A673 (cell line): ENCODE measurements at regions not wholly inside any gene's neighbourhood (a gene's known extent, or its start where the extent isn't known, plus 50 kb on each side); places are given as distances from the start of the nearest gene placed in this dataset.

ENCODE experiments used
- BruUV-seq: library from RNA; stranded (reverse); fragments of 400-500 nt; replicated peaks from 2 replicates; lab custom pipeline; 2021; lab: Mats Ljungman, UMichigan
- CTCF ChIA-PET: fragments of 300-600 bp; sonication (Branson Sonifier 250); formaldehyde crosslinking; loops from one replicate; lab custom pipeline; 2022; ENCODE audit warnings: antibody characterized with exemption; lab: Charles Lee
- POLR2A ChIA-PET: fragments of 300-600 bp; sonication (Branson Sonifier 250); formaldehyde crosslinking; loops from one replicate; lab custom pipeline; 2022; ENCODE audit warnings: antibody characterized with exemption; ENCODE audit not compliant: low non-redundant PET; lab: Charles Lee
- DNase-seq: peaks from one replicate; pipeline ENCODE4 v3.0.0-alpha.2; 2015; ENCODE audit warnings: low spot score
- H3K27ac ChIP-seq: fragments of 200-600 bp; sonication (generic); 2 replicates; pipeline ENCODE4 v1.5.1; 2016; ENCODE audit warnings: mixed run types, low read depth, mild to moderate bottlenecking, mixed read lengths, antibody characterized with exemption, low read length; ENCODE audit not compliant: poor library complexity, severe bottlenecking
- H3K27me3 ChIP-seq: fragments of 200-600 bp; sonication (generic); replicated peaks from 2 replicates; pipeline ENCODE4 v1.6.1; 2017; ENCODE audit warnings: mixed run types, low read depth, mild to moderate bottlenecking, mixed read lengths, antibody characterized with exemption, low read length; ENCODE audit not compliant: insufficient read depth, poor library complexity
- H3K36me3 ChIP-seq: fragments of 200-600 bp; sonication (generic); 2 replicates; pipeline ENCODE4 v1.6.1; 2016; ENCODE audit warnings: mixed run types, mild to moderate bottlenecking, mixed read lengths, antibody characterized with exemption, low read length; ENCODE audit not compliant: insufficient read depth, poor library complexity, severe bottlenecking
- H3K4me1 ChIP-seq: fragments of 200-600 bp; sonication (generic); 2 replicates; pipeline ENCODE4 v1.6.1; 2017; ENCODE audit warnings: mixed run types, mild to moderate bottlenecking, mixed read lengths, antibody characterized with exemption, low read length; ENCODE audit not compliant: insufficient read depth, poor library complexity, severe bottlenecking
- H3K4me3 ChIP-seq: fragments of 200-600 bp; sonication (generic); 2 replicates; pipeline ENCODE4 v1.5.1; 2016; ENCODE audit warnings: low read depth, mixed run types, mild to moderate bottlenecking, mixed read lengths, low read length; ENCODE audit not compliant: poor library complexity, severe bottlenecking
- H3K9me3 ChIP-seq: fragments of 200-600 bp; sonication (generic); 2 replicates; pipeline ENCODE4 v1.6.1; 2016; ENCODE audit warnings: mixed run types, low read depth, mild to moderate bottlenecking, mixed read lengths, antibody characterized with exemption, low read length; ENCODE audit not compliant: poor library complexity, severe bottlenecking
- CTCF ChIP-seq: fragments of 300-800, 200-600 bp; sonication (generic); conservative IDR thresholded peaks from 2 replicates; pipeline ENCODE4 v1.5.1; 2017; ENCODE audit warnings: low read depth, mild to moderate bottlenecking, antibody characterized with exemption, low read length, moderate library complexity, mixed read lengths
- EZH2 ChIP-seq: fragments of 200-600 bp; sonication (generic); IDR thresholded peaks from 2 replicates; pipeline ENCODE4 v1.6.1; 2017; ENCODE audit warnings: borderline replicate concordance, low read depth, mild to moderate bottlenecking, mixed read lengths, antibody characterized with exemption, low read length; ENCODE audit not compliant: poor library complexity, severe bottlenecking
- intact Hi-C: fragments of 100-400 bp; cut with micrococcal nuclease; formaldehyde crosslinking; loops from one replicate; pipeline ENCODE4 v1.10.0; 2022; ENCODE audit not compliant: unreplicated experiment

GRCh38 chr3:30258426-30259392 is 347.7 kb upstream of the TGFBR2 start:
- no peaks in the 10 kb centered on the region for H3K27me3 ChIP-seq
- BruUV-seq = no TSS peak
- POLR2A ChIA-PET = no interaction called here
- CTCF ChIA-PET = no interaction called here
- no peaks in the 10 kb centered on the region for H3K9me3 ChIP-seq
- no peak for DNase-seq
- peaks cover 22% of the 10 kb centered on the region for H3K4me1 ChIP-seq
- intact Hi-C loops = no loop called here
- H3K27ac ChIP-seq = no peak overlapping the region
- no peak overlapping the region for H3K4me3 ChIP-seq
- TF ChIP-seq CTCF (no peak), EZH2 (no peak)
- no peaks in the 10 kb centered on the region for H3K36me3 ChIP-seq

- no peak for DNase-seq
- H3K4me1 ChIP-seq = peaks cover 22% of the 10 kb centered on the region
- intact Hi-C loops = no loop called here
- POLR2A ChIA-PET = no interaction called here
- TF ChIP-seq CTCF (no peak), EZH2 (no peak)
- no peak overlapping the region for H3K4me3 ChIP-seq
- BruUV-seq = no TSS peak
- H3K27me3 ChIP-seq = no peaks in the 10 kb centered on the region
- peaks cover 6% of the 10 kb centered on the region for H3K9me3 ChIP-seq
- CTCF ChIA-PET = no interaction called here
- no peak overlapping the region for H3K27ac ChIP-seq
- no peaks in the 10 kb centered on the region for H3K36me3 ChIP-seq
Measured at GRCh38 chr3:30259730-30260129, 346.7 kb upstream of the TGFBR2 start.

- no peaks in the 10 kb centered on the region for H3K36me3 ChIP-seq
- TF ChIP-seq CTCF (no peak), EZH2 (no peak)
- H3K4me3 ChIP-seq = no peak overlapping the region
- intact Hi-C loops = no loop called here
- POLR2A ChIA-PET = no interaction called here
- H3K9me3 ChIP-seq = peaks cover 6% of the 10 kb centered on the region
- H3K27ac ChIP-seq = no peak overlapping the region
- peaks cover 22% of the 10 kb centered on the region for H3K4me1 ChIP-seq
- CTCF ChIA-PET = no interaction called here
- no peaks in the 10 kb centered on the region for H3K27me3 ChIP-seq
- BruUV-seq = no TSS peak
- no peak for DNase-seq
Measured at GRCh38 chr3:30260762-30261161, 345.6 kb upstream of the TGFBR2 start.
